ENCODE measurements at regions not wholly inside any gene's neighbourhood (a gene's known extent, or its start where the extent isn't known, plus 50 kb on each side); places are given as distances from the start of the nearest gene placed in this dataset.
"Not testable (repeated sequence)": the region's sequence is repeated elsewhere in the genome, so short reads cannot be mapped to it uniquely, and the experiment has no call there.

- H3K27me3 Mint-ChIP-seq, result peaks cover 1 to 20% of the 10 kb centered on the region in 2 donors
- H3K36me3 Mint-ChIP-seq; H3K4me1 Mint-ChIP-seq; H3K4me3 ChIP-seq (ENCODE audit: control insufficient read depth in 1 of 2, extremely low read depth in 1 of 2, low read length in 1 of 2); ATAC-seq (replicated peaks in 1 of 4); H3K27ac ChIP-seq (ENCODE audit: low read length); POLR2A ChIA-PET; CTCF ChIA-PET; H3K9me3 Mint-ChIP-seq; H3K9me3 ChIP-seq; H3K36me3 ChIP-seq (ENCODE audit: control insufficient read depth in 2 of 2, extremely low read depth in 1 of 2, insufficient read depth in 1 of 2, low read length in 1 of 2); H3K27ac Mint-ChIP-seq; H3K4me3 Mint-ChIP-seq; DNase-seq; H3K4me1 ChIP-seq (ENCODE audit: control insufficient read depth in 1 of 2, extremely low read depth in 1 of 2, insufficient read depth in 2 of 2, low read length in 2 of 2): not testable (repeated sequence)
- H3K27me3 ChIP-seq (replicated peaks in 1 of 2; ENCODE audit: control insufficient read depth in 2 of 2, extremely low read depth in 1 of 2, insufficient read depth in 2 of 2, low read length in 1 of 2), result peaks cover 0 to 18% of the 10 kb centered on the region in 2 experiments
- 67% methylated on average over 1 of the region's 1 CpG for WGBS (ENCODE audit: insufficient coverage)
Measured at GRCh38 chr13:111440492-111440891, 120.0 kb downstream of the TEX29 start.

DNA sequence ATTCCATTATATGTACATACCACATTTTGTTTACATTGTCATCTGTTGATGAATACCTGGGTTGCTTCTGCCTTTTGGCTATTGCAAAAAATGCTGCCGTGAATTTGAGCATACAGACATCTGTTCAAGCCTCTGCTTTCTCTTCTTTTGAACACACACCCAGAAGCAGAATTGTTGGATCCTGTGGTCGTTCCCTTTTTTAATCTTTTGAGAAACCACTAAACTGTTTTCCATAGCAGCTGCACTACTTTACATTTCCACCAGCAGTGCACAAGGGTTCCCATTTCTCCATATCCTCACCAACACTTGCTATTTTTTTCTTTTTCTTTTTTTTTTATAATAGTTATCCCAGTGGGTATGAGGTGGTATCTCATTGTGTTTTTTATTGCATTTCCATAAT lies 123.5 kb downstream of the TEX29 start:
- Mint-ChIP-seq H3K36me3 (no peaks in the 10 kb centered on the region), H3K9me3 (peaks cover 7 to 14% (median 9%) of the 10 kb centered on the region in 3 donors), H3K4me1 (peaks cover 0 to 6% (median 2%) of the 10 kb centered on the region in 3 donors), H3K27me3 (peaks cover 6 to 38% of the 10 kb centered on the region in 2 donors), H3K4me3 (no peak overlapping the region), H3K27ac (no peak overlapping the region)
- Histone ChIP-seq H3K27me3 (replicated peaks in 1 of 2; ENCODE audit: control insufficient read depth in 2 of 2, extremely low read depth in 1 of 2, insufficient read depth in 2 of 2, low read length in 1 of 2) (peaks cover 0 to 15% of the 10 kb centered on the region in 2 experiments), H3K4me1 (ENCODE audit: control insufficient read depth in 1 of 2, extremely low read depth in 1 of 2, insufficient read depth in 2 of 2, low read length in 2 of 2) (no peaks in the 10 kb centered on the region), H3K27ac (ENCODE audit: low read length) (no peak overlapping the region), H3K4me3 (ENCODE audit: control insufficient read depth in 1 of 2, extremely low read depth in 1 of 2, low read length in 1 of 2) (no peak overlapping the region), H3K9me3 (no peaks in the 10 kb centered on the region), H3K36me3 (ENCODE audit: control insufficient read depth in 2 of 2, extremely low read depth in 1 of 2, insufficient read depth in 1 of 2, low read length in 1 of 2) (no peaks in the 10 kb centered on the region)
- DNase-seq, result no peak
- ATAC-seq (replicated peaks in 1 of 4), result no peak
- 40% methylated on average over 1 of the region's 2 CpGs for WGBS (ENCODE audit: insufficient coverage)
- POLR2A ChIA-PET, result interaction anchor here in 1 of 2 donors (0.6 kb wide), 1 partner anchor 47 kb away, joined by 4 read pairs; no protein-coding TSS in a partner anchor
- CTCF ChIA-PET, result no interaction called here

GRCh38 chr13:111448504-111448903 lies 128.1 kb downstream of the TEX29 start:
- no peaks in the 10 kb centered on the region for H3K9me3 ChIP-seq
- peaks cover 7 to 14% (median 9%) of the 10 kb centered on the region in 3 donors for H3K9me3 Mint-ChIP-seq
- no peaks in the 10 kb centered on the region for H3K4me1 ChIP-seq (ENCODE audit: control insufficient read depth in 1 of 2, extremely low read depth in 1 of 2, insufficient read depth in 2 of 2, low read length in 2 of 2)
- peaks cover 15 to 52% of the 10 kb centered on the region in 2 donors for H3K27me3 Mint-ChIP-seq
- H3K27me3 ChIP-seq (replicated peaks in 1 of 2; ENCODE audit: control insufficient read depth in 2 of 2, extremely low read depth in 1 of 2, insufficient read depth in 2 of 2, low read length in 1 of 2), result peaks cover 0 to 15% of the 10 kb centered on the region in 2 experiments
- WGBS (ENCODE audit: insufficient coverage), result 100% methylated on average over 1 of the region's 7 CpGs
- no peak overlapping the region for H3K4me3 Mint-ChIP-seq
- H3K4me1 Mint-ChIP-seq, result peaks cover 0 to 6% (median 2%) of the 10 kb centered on the region in 3 donors
- no peak overlapping the region for H3K27ac Mint-ChIP-seq
- no peak overlapping the region for H3K27ac ChIP-seq (ENCODE audit: low read length)
- H3K36me3 Mint-ChIP-seq, result no peaks in the 10 kb centered on the region
- H3K36me3 ChIP-seq (ENCODE audit: control insufficient read depth in 2 of 2, extremely low read depth in 1 of 2, insufficient read depth in 1 of 2, low read length in 1 of 2), result no peaks in the 10 kb centered on the region
- no peak overlapping the region for H3K4me3 ChIP-seq (ENCODE audit: control insufficient read depth in 1 of 2, extremely low read depth in 1 of 2, low read length in 1 of 2)
- POLR2A ChIA-PET, result no interaction called here
- CTCF ChIA-PET, result no interaction called here
- no peak for ATAC-seq (replicated peaks in 1 of 4)
- DNase-seq, result no peak

DNA sequence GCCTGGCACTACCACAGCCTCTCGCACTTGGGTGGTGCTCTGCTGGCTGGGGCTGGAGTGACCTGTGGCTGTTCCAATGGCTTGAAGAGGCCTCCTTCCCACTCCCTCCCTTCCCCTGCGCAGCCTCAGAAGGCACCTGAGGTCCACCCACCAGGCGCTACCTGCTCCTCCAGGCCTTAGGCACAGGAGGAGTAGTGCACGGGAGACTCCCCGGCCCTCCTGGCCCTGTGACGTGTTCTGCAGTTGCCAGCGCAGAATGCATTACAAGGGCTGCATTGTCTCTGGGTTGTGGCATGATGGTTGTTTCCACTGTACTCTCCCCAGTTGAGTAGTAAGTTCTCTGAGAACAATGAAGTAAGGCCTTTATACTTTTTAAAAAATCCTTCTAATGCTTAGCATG lies 128.6 kb downstream of the TEX29 start:
- no peak overlapping the region for H3K27ac Mint-ChIP-seq
- peaks cover 0 to 6% (median 2%) of the 10 kb centered on the region in 3 donors for H3K4me1 Mint-ChIP-seq
- Histone ChIP-seq H3K9me3 (no peaks in the 10 kb centered on the region), H3K4me1 (ENCODE audit: control insufficient read depth in 1 of 2, extremely low read depth in 1 of 2, insufficient read depth in 2 of 2, low read length in 2 of 2) (no peaks in the 10 kb centered on the region), H3K27me3 (replicated peaks in 1 of 2; ENCODE audit: control insufficient read depth in 2 of 2, extremely low read depth in 1 of 2, insufficient read depth in 2 of 2, low read length in 1 of 2) (peaks cover 0 to 15% of the 10 kb centered on the region in 2 experiments), H3K4me3 (ENCODE audit: control insufficient read depth in 1 of 2, extremely low read depth in 1 of 2, low read length in 1 of 2) (no peak overlapping the region), H3K36me3 (ENCODE audit: control insufficient read depth in 2 of 2, extremely low read depth in 1 of 2, insufficient read depth in 1 of 2, low read length in 1 of 2) (no peaks in the 10 kb centered on the region), H3K27ac (ENCODE audit: low read length) (no peak overlapping the region)
- peaks cover 15 to 52% of the 10 kb centered on the region in 2 donors for H3K27me3 Mint-ChIP-seq
- H3K36me3 Mint-ChIP-seq, result no peaks in the 10 kb centered on the region
- 84% methylated on average over 3 of the region's 7 CpGs for WGBS (ENCODE audit: insufficient coverage)
- POLR2A ChIA-PET, result no interaction called here
- no peak overlapping the region for H3K4me3 Mint-ChIP-seq
- H3K9me3 Mint-ChIP-seq, result peaks cover 7 to 14% (median 9%) of the 10 kb centered on the region in 3 donors
- no peak for ATAC-seq (replicated peaks in 1 of 4)
- CTCF ChIA-PET, result no interaction called here
- DNase-seq, result no peak

- Histone ChIP-seq H3K27me3 (replicated peaks in 1 of 2; ENCODE audit: control insufficient read depth in 2 of 2, extremely low read depth in 1 of 2, insufficient read depth in 2 of 2, low read length in 1 of 2) (peaks cover 0 to 12% of the 10 kb centered on the region in 2 experiments), H3K9me3 (no peaks in the 10 kb centered on the region), H3K27ac (ENCODE audit: low read length) (no peak overlapping the region), H3K4me3 (ENCODE audit: control insufficient read depth in 1 of 2, extremely low read depth in 1 of 2, low read length in 1 of 2) (no peak overlapping the region), H3K36me3 (ENCODE audit: control insufficient read depth in 2 of 2, extremely low read depth in 1 of 2, insufficient read depth in 1 of 2, low read length in 1 of 2) (no peaks in the 10 kb centered on the region), H3K4me1 (ENCODE audit: control insufficient read depth in 1 of 2, extremely low read depth in 1 of 2, insufficient read depth in 2 of 2, low read length in 2 of 2) (no peaks in the 10 kb centered on the region)
- H3K36me3 Mint-ChIP-seq, result no peaks in the 10 kb centered on the region
- H3K9me3 Mint-ChIP-seq, result peaks cover 7 to 10% (median 9%) of the 10 kb centered on the region in 3 donors
- DNase-seq, result no peak
- WGBS (ENCODE audit: insufficient coverage), result 96% methylated on average over 12 of the region's 14 CpGs
- POLR2A ChIA-PET, result no interaction called here
- peaks cover 0 to 6% (median 2%) of the 10 kb centered on the region in 3 donors for H3K4me1 Mint-ChIP-seq
- H3K4me3 Mint-ChIP-seq, result no peak overlapping the region
- peaks cover 18 to 38% of the 10 kb centered on the region in 2 donors for H3K27me3 Mint-ChIP-seq
- H3K27ac Mint-ChIP-seq, result no peak overlapping the region
- ATAC-seq (replicated peaks in 1 of 4), result no peak
- CTCF ChIA-PET, result no interaction called here
Measured at GRCh38 chr13:111451402-111451801, 131.0 kb downstream of the TEX29 start.

GRCh38 chr13:111456452-111457230 lies 136.2 kb downstream of the TEX29 start:
- H3K4me1 Mint-ChIP-seq, result peaks cover 0 to 5% (median 2%) of the 10 kb centered on the region in 3 donors
- Histone ChIP-seq H3K9me3 (no peaks in the 10 kb centered on the region), H3K4me1 (ENCODE audit: control insufficient read depth in 1 of 2, extremely low read depth in 1 of 2, insufficient read depth in 2 of 2, low read length in 2 of 2) (no peaks in the 10 kb centered on the region), H3K36me3 (ENCODE audit: control insufficient read depth in 2 of 2, extremely low read depth in 1 of 2, insufficient read depth in 1 of 2, low read length in 1 of 2) (no peaks in the 10 kb centered on the region), H3K4me3 (ENCODE audit: control insufficient read depth in 1 of 2, extremely low read depth in 1 of 2, low read length in 1 of 2) (no peak overlapping the region), H3K27me3 (replicated peaks in 1 of 2; ENCODE audit: control insufficient read depth in 2 of 2, extremely low read depth in 1 of 2, insufficient read depth in 2 of 2, low read length in 1 of 2) (peaks cover 0 to 22% of the 10 kb centered on the region in 2 experiments), H3K27ac (ENCODE audit: low read length) (no peak overlapping the region)
- H3K4me3 Mint-ChIP-seq, result no peak overlapping the region
- no peak for ATAC-seq (replicated peaks in 1 of 4)
- H3K27ac Mint-ChIP-seq, result no peak overlapping the region
- ChIA-PET CTCF (no interaction called here), POLR2A (no interaction called here)
- H3K27me3 Mint-ChIP-seq, result peaks cover 21 to 33% of the 10 kb centered on the region in 2 donors
- H3K9me3 Mint-ChIP-seq, result no peaks in the 10 kb centered on the region
- H3K36me3 Mint-ChIP-seq, result no peaks in the 10 kb centered on the region
- DNase-seq, result no peak
- 82% methylated on average over 17 of the region's 20 CpGs for WGBS (ENCODE audit: insufficient coverage)
